Immature natural killer cell (primary cell): ENCODE measurements at regions not wholly inside any gene's neighbourhood (a gene's known extent, or its start where the extent isn't known, plus 50 kb on each side); places are given as distances from the start of the nearest gene placed in this dataset.
A peak's percentile ranks its signal among the peaks of the same experiment; 100 is the strongest.
"Not testable (repeated sequence)": the region's sequence is repeated elsewhere in the genome, so short reads cannot be mapped to it uniquely, and the experiment has no call there.

Experiments
- DNase-seq, 3 donors: peaks; one replicate each; pipeline ENCODE4 v3.0.0; 2022; ENCODE audit warnings: mixed read lengths in 1 of 3
- H3K27ac Mint-ChIP-seq, 6 donors: one replicate each; pipeline ENCODE4 v1.8.0; 2020; ENCODE audit warnings: mixed read lengths in 6 of 6, mild to moderate bottlenecking in 5 of 6, inconsistent platforms in 4 of 6, moderate library complexity in 3 of 6
- H3K27me3 Mint-ChIP-seq, 3 donors: one replicate each; pipeline ENCODE4 v1.8.0; 2020 to 2021; ENCODE audit warnings: low read depth in 3 of 3, mild to moderate bottlenecking in 3 of 3, mixed read lengths in 3 of 3, moderate library complexity in 3 of 3, inconsistent platforms in 1 of 3
- H3K36me3 Mint-ChIP-seq, 3 donors: one replicate each; pipeline ENCODE4 v1.8.0; 2020; ENCODE audit warnings: mixed read lengths in 3 of 3, inconsistent platforms in 2 of 3, mild to moderate bottlenecking in 2 of 3
- H3K4me1 Mint-ChIP-seq, 2 donors: one replicate each; pipeline ENCODE4 v1.8.0; 2020; ENCODE audit warnings: inconsistent platforms in 2 of 2, mild to moderate bottlenecking in 2 of 2, mixed read lengths in 2 of 2, moderate library complexity in 1 of 2
- H3K4me3 Mint-ChIP-seq, 5 donors: one replicate each; pipeline ENCODE4 v1.8.0; 2020; ENCODE audit warnings: mild to moderate bottlenecking in 5 of 5, mixed read lengths in 5 of 5, inconsistent platforms in 3 of 5, moderate library complexity in 3 of 5
- H3K9me3 Mint-ChIP-seq, 6 donors: one replicate each; pipeline ENCODE4 v1.8.0; 2020; ENCODE audit warnings: mild to moderate bottlenecking in 6 of 6, mixed read lengths in 6 of 6, inconsistent platforms in 4 of 6, moderate library complexity in 3 of 6

DNA sequence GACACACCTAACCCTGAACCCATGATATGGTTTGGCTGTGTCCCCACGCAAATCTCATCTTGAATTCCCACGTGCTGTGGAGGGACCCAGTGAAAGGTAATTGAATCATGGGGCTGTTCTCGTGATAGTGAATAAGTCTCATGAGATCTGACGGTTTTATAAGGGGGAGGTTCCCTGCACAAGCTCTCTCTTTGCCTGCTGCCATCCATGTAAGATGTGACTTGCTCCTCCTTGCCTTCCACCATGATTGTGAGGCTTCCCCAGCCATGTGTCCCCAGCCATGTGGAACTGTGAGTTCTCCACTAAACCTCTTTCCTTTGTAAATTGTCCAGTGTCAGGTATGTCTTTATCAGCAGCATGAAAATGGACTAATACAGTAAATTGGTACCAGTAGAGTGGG lies 110.2 kb downstream of the TENT5C start:
- Mint-ChIP-seq H3K27me3 (peaks cover 7 to 15% (median 11%) of the 10 kb centered on the region in 3 donors), H3K9me3 (peaks cover 3 to 23% (median 8%) of the 10 kb centered on the region in 6 donors), H3K36me3 (peaks cover 4 to 18% (median 6%) of the 10 kb centered on the region in 3 donors)
- DNase-seq, H3K27ac Mint-ChIP-seq, H3K4me3 Mint-ChIP-seq, H3K4me1 Mint-ChIP-seq: not testable (repeated sequence)

DNA sequence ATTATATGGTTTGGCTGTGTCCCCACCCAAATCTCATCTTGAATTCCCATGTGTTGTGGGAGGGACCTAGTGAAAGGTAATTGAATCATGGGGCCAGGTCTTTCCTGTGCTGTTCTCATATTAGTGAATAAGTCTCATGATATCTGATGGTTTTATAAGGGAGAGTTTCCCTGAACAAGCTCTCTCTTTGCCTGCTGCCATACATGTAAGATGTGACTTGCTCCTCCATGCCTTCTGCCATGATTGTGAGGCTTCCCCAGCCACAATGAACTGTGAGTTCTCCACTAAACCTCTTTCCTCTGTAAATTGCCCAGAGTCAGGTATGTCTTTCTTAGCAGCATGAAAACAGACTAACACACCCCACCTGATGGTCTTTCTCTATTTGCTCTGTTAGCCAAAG lies 112.1 kb downstream of the TENT5C start:
- not testable (repeated sequence) for H3K4me3 Mint-ChIP-seq, DNase-seq, H3K27ac Mint-ChIP-seq, H3K4me1 Mint-ChIP-seq
- H3K27me3 Mint-ChIP-seq: peaks cover 7 to 15% (median 11%) of the 10 kb centered on the region in 3 donors
- H3K9me3 Mint-ChIP-seq: peaks cover 3 to 23% (median 8%) of the 10 kb centered on the region in 6 donors
- peaks cover 4 to 18% (median 6%) of the 10 kb centered on the region in 3 donors for H3K36me3 Mint-ChIP-seq

- H3K4me1 Mint-ChIP-seq, DNase-seq, H3K27ac Mint-ChIP-seq, H3K4me3 Mint-ChIP-seq: not testable (repeated sequence)
- Mint-ChIP-seq H3K9me3 (peaks cover 3 to 23% (median 8%) of the 10 kb centered on the region in 6 donors), H3K27me3 (peaks cover 7 to 17% (median 11%) of the 10 kb centered on the region in 3 donors), H3K36me3 (peaks cover 4 to 18% (median 6%) of the 10 kb centered on the region in 3 donors)
These were observed 112.7 kb downstream of the TENT5C start for GRCh38 chr1:117718596-117718995.

- peaks cover 5 to 18% (median 7%) of the 10 kb centered on the region in 3 donors for H3K27me3 Mint-ChIP-seq
- H3K4me3 Mint-ChIP-seq: no peak overlapping the region
- peaks cover 3 to 23% (median 8%) of the 10 kb centered on the region in 6 donors for H3K9me3 Mint-ChIP-seq
- peaks cover 4 to 18% (median 6%) of the 10 kb centered on the region in 3 donors for H3K36me3 Mint-ChIP-seq
- no peak overlapping the region for H3K27ac Mint-ChIP-seq
- H3K4me1 Mint-ChIP-seq: no peaks in the 10 kb centered on the region
- DNase-seq: no peak
These were observed 113.2 kb downstream of the TENT5C start for GRCh38 chr1:117719004-117719403.

- Mint-ChIP-seq H3K4me3 (no peak overlapping the region), H3K27ac (no peak overlapping the region), H3K4me1 (peaks cover 11 to 19% of the 10 kb centered on the region in 2 donors), H3K9me3 (peaks cover 0 to 19% (median 10%) of the 10 kb centered on the region in 6 donors), H3K36me3 (peaks cover 3 to 6% (median 3%) of the 10 kb centered on the region in 3 donors), H3K27me3 (peaks cover 0 to 4% (median 0%) of the 10 kb centered on the region in 3 donors)
- no peak for DNase-seq
These were observed 126.4 kb downstream of the TENT5C start for GRCh38 chr1:117732065-117732797.

- no peak overlapping the region for H3K4me3 Mint-ChIP-seq
- H3K9me3 Mint-ChIP-seq: peaks cover 0 to 12% (median 3%) of the 10 kb centered on the region in 6 donors
- peaks cover 0 to 3% (median 3%) of the 10 kb centered on the region in 3 donors for H3K36me3 Mint-ChIP-seq
- H3K27ac Mint-ChIP-seq: no peak overlapping the region
- no peaks in the 10 kb centered on the region for H3K27me3 Mint-ChIP-seq
- H3K4me1 Mint-ChIP-seq: peaks cover 11 to 19% of the 10 kb centered on the region in 2 donors
- no peak for DNase-seq
These were observed 127.1 kb downstream of the TENT5C start for GRCh38 chr1:117732956-117733355.

GRCh38 chr1:117734403-117734802 lies 128.6 kb downstream of the TENT5C start:
- H3K27me3 Mint-ChIP-seq: no peaks in the 10 kb centered on the region
- peak overlapping the region; percentile 61 to 98 (median 74) for H3K27ac Mint-ChIP-seq
- H3K9me3 Mint-ChIP-seq: no peaks in the 10 kb centered on the region
- DNase-seq: no peak
- H3K36me3 Mint-ChIP-seq: peaks cover 0 to 3% (median 0%) of the 10 kb centered on the region in 3 donors
- H3K4me3 Mint-ChIP-seq: peak overlapping the region in 4 of 5 donors; percentile 14 to 77 (median 23)
- peaks cover 11 to 19% of the 10 kb centered on the region in 2 donors for H3K4me1 Mint-ChIP-seq

DNA sequence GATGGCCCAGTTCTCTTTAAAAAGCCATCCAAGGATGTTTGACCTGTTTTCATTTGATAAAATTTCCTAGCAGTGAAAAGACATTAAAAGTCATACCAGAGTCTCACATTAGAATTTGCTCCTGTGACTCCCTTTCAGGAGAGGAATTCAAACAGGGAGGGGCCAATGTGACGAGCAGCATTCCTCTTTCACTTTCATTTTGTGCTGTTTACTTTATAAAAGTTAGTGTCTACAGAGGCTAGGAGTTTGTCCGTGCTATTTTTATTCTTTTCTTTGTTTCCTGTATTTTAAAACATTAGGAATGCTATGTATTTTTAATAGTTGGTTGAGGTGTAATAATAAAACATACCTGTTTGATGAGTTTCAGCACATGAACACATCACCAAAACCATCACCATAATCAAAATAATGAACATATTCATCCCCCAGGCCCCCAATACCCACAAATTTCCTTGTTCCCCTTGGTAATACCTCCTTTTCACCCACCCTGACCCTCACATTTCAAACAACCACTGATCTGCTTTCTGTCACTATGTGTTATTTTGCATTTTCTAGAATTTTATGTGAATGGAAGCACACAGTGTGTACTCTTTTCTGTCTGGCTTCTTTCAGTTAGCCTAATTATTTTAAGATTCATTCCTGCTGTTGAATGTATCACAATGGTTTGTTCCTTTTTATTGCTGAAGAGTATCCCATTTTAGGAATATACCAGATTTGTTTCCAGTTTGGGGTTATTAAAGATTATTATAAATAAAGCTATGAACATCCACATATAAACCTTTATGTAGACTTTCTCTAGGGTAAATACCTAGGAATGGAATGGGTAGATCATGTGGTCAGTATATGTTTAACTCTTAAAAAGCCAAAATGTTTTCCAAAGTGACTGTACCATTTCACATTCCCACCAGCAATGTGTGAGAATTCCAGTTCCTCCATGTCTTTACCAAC lies 129.5 kb downstream of the TENT5C start:
- H3K9me3 Mint-ChIP-seq: no peaks in the 10 kb centered on the region
- H3K27ac Mint-ChIP-seq: peak overlapping the region; percentile 87 to 98 (median 96)
- peak; percentile 51 to 57 (median 54) for DNase-seq
- H3K36me3 Mint-ChIP-seq: peaks cover 0 to 3% (median 0%) of the 10 kb centered on the region in 3 donors
- peaks cover 11 to 19% of the 10 kb centered on the region in 2 donors for H3K4me1 Mint-ChIP-seq
- peak overlapping the region; percentile 77 to 96 (median 87) for H3K4me3 Mint-ChIP-seq
- no peaks in the 10 kb centered on the region for H3K27me3 Mint-ChIP-seq

GRCh38 chr1:117739504-117739903 lies 133.7 kb downstream of the TENT5C start:
- DNase-seq: no peak
- peaks cover 0 to 5% (median 4%) of the 10 kb centered on the region in 3 donors for H3K27me3 Mint-ChIP-seq
- H3K27ac Mint-ChIP-seq: no peak overlapping the region
- H3K36me3 Mint-ChIP-seq: peaks cover 0 to 3% (median 0%) of the 10 kb centered on the region in 3 donors
- peaks cover 11 to 16% of the 10 kb centered on the region in 2 donors for H3K4me1 Mint-ChIP-seq
- H3K4me3 Mint-ChIP-seq: no peak overlapping the region
- H3K9me3 Mint-ChIP-seq: peaks cover 0 to 3% (median 0%) of the 10 kb centered on the region in 6 donors

- peaks cover 0 to 3% (median 0%) of the 10 kb centered on the region in 3 donors for H3K36me3 Mint-ChIP-seq
- no peak overlapping the region for H3K27ac Mint-ChIP-seq
- DNase-seq: no peak
- H3K4me3 Mint-ChIP-seq: no peak overlapping the region
- H3K27me3 Mint-ChIP-seq: peaks cover 0 to 9% (median 4%) of the 10 kb centered on the region in 3 donors
- H3K4me1 Mint-ChIP-seq: peaks cover 3 to 6% of the 10 kb centered on the region in 2 donors
- H3K9me3 Mint-ChIP-seq: peaks cover 0 to 5% (median 0%) of the 10 kb centered on the region in 6 donors
These were observed 134.6 kb downstream of the TENT5C start for GRCh38 chr1:117740496-117740895.

DNA sequence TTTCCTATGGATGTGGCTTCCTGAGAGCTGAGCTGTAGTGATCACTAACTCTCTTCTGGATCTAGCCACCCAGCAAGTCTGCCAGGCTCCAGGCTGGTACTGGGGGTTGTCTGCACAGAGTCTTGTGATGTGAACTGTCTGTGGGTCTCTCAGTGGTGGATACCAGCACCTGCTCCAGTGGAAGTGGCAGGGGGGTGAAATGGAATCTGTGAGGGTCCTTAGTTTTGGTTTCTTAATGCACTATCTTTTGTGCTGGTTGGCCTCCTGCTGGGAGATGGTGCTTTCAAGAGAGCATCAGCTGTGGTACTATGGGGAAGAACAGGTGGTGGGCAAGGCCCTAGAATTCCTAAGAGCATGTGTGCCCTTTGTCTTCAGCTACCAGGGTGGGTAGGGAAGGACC lies 140.7 kb downstream of the TENT5C start:
- not testable (repeated sequence) for H3K36me3 Mint-ChIP-seq, H3K27ac Mint-ChIP-seq, DNase-seq, H3K4me1 Mint-ChIP-seq, H3K4me3 Mint-ChIP-seq, H3K9me3 Mint-ChIP-seq
- peaks cover 2 to 24% (median 8%) of the 10 kb centered on the region in 3 donors for H3K27me3 Mint-ChIP-seq

GRCh38 chr1:117747605-117748004 lies 141.8 kb downstream of the TENT5C start:
- Mint-ChIP-seq H3K27ac (no peak overlapping the region), H3K4me3 (no peak overlapping the region), H3K36me3 (peaks cover 0 to 2% (median 0%) of the 10 kb centered on the region in 3 donors), H3K9me3 (peaks cover 0 to 6% (median 0%) of the 10 kb centered on the region in 6 donors), H3K4me1 (no peaks in the 10 kb centered on the region), H3K27me3 (peaks cover 2 to 24% (median 8%) of the 10 kb centered on the region in 3 donors)
- DNase-seq: no peak

DNA sequence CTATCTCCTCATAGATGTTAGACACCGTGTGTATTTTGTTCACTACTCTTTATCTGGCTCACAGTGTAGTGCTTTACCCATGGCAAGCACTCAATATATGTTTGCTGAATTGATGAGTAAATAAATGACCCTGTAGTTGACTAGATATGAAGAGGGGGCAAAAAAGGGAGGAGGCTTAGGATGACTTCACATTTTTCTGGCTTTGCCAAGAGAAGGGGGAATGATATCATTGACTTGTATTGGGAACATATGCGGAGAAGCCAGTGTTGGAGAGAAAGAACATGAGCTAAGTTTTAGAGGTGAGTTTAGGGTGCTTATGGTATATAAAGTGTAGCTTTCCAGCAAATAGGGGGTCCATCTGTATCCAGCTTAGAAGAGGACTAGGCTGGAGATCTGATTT lies 145.5 kb downstream of the TENT5C start:
- H3K9me3 Mint-ChIP-seq: peaks cover 0 to 2% (median 0%) of the 10 kb centered on the region in 6 donors
- no peak for DNase-seq
- H3K4me3 Mint-ChIP-seq: no peak overlapping the region
- peak overlapping the region in 1 of 6 donors; percentile 2 for H3K27ac Mint-ChIP-seq
- H3K36me3 Mint-ChIP-seq: no peaks in the 10 kb centered on the region
- H3K27me3 Mint-ChIP-seq: peaks cover 4 to 13% (median 5%) of the 10 kb centered on the region in 3 donors
- no peaks in the 10 kb centered on the region for H3K4me1 Mint-ChIP-seq
